Gastrocnemius medialis (tissue), 4 donors: ENCODE measurements at regions not wholly inside any gene's neighbourhood (a gene's known extent, or its start where the extent isn't known, plus 50 kb on each side); places are given as distances from the start of the nearest gene placed in this dataset.

Experiments
- POLR2A ChIP-seq, 2 donors: fragments of 450-650 bp; IDR thresholded peaks; one replicate each; pipeline ENCODE4 v1.6.1; 2017; ENCODE audit warnings: antibody characterized with exemption in 2 of 2, mild to moderate bottlenecking in 2 of 2, moderate library complexity in 2 of 2
- TF ChIP-seq, protein P1 (sequence below), 5 experiments: fragments of 450-650 bp in 3 of 5; fragments of 200-600 bp in 2 of 5; sonication (generic) in 2 of 5; IDR thresholded peaks in 4 of 5; conservative IDR thresholded peaks in 1 of 5; 1 replicate in 4 of 5; 2 replicates in 1 of 5; pipeline ENCODE4 v1.5.1; 2016 to 2019; ENCODE audit warnings: antibody characterized with exemption in 5 of 5, mild to moderate bottlenecking in 3 of 5, moderate library complexity in 3 of 5

DNA sequence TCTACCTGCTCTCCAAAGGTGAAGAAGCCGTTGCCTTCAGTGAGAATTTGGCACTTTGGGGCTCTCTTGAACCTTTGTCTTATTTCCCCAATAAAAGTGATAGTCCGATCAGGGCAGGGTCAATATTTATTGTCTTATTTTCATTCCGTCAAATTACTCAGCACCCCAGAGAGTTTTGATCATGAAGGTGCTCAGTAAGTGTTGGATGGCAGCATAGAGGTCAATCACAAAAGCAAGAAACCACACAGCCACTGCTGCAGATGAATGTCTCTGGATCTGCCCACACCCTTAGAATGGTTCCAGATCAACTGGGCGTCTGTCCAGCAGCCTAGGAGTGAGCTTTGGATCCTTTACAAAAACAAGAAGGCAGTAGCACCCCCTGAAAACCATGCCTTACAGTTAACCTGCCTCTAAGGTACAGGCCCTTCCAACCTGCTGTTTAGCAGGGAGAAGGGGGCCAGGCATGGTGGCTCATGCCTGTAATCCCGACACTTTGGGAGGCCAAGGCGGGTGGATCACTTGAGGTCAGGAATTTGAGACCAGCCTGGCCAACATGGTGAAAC lies 97.3 kb downstream of the PSMG1 start:
- no peak for TF ChIP-seq POLR2A (IDR thresholded peaks at IDR 0.05)
- TF ChIP-seq, protein P1, sequence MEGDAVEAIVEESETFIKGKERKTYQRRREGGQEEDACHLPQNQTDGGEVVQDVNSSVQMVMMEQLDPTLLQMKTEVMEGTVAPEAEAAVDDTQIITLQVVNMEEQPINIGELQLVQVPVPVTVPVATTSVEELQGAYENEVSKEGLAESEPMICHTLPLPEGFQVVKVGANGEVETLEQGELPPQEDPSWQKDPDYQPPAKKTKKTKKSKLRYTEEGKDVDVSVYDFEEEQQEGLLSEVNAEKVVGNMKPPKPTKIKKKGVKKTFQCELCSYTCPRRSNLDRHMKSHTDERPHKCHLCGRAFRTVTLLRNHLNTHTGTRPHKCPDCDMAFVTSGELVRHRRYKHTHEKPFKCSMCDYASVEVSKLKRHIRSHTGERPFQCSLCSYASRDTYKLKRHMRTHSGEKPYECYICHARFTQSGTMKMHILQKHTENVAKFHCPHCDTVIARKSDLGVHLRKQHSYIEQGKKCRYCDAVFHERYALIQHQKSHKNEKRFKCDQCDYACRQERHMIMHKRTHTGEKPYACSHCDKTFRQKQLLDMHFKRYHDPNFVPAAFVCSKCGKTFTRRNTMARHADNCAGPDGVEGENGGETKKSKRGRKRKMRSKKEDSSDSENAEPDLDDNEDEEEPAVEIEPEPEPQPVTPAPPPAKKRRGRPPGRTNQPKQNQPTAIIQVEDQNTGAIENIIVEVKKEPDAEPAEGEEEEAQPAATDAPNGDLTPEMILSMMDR (IDR thresholded peaks at IDR 0.05 in 4 of 5, conservative IDR thresholded peaks at IDR 0.05 in 1 of 5), result no peak
